Keratinocyte (primary cell): ENCODE measurements at regions not wholly inside any gene's neighbourhood (a gene's known extent, or its start where the extent isn't known, plus 50 kb on each side); places are given as distances from the start of the nearest gene placed in this dataset.

ENCODE experiments used
- DNase-seq: peaks from one replicate; pipeline ENCODE4 v3.0.0-alpha.2; 2011; ENCODE audit warnings: low read depth, missing footprints, low spot score
- FAIRE-seq: peaks from 2 replicates; lab custom pipeline; 2011; peaks lifted over from hg19 to GRCh38; lab: Jason Lieb, UNC
- H2AFZ ChIP-seq: 2 replicates; pipeline ENCODE4 v1.6.0; 2012; ENCODE audit warnings: low read length, control low read depth, inconsistent platforms; ENCODE audit not compliant: control insufficient read depth
- H3K27ac ChIP-seq: 2 replicates; pipeline ENCODE4 v1.5.1; 2011; ENCODE audit warnings: low read length; ENCODE audit not compliant: control insufficient read depth, insufficient read depth
- H3K27me3 ChIP-seq: 3 replicates; pipeline ENCODE4 v1.6.0; 2011; ENCODE audit warnings: low read length; ENCODE audit not compliant: control insufficient read depth, insufficient read depth; ENCODE audit errors: extremely low read depth
- H3K36me3 ChIP-seq, 2 experiments: 2 replicates in 1 of 2; 3 replicates in 1 of 2; pipeline ENCODE4 v1.5.1; 2011; ENCODE audit warnings: low read length in 2 of 2, mild to moderate bottlenecking in 1 of 2; ENCODE audit not compliant: control insufficient read depth in 2 of 2, insufficient read depth in 2 of 2; ENCODE audit errors: extremely low read depth in 1 of 2
- H3K4me1 ChIP-seq: 3 replicates; pipeline ENCODE4 v1.5.1; 2011; ENCODE audit warnings: low read length; ENCODE audit not compliant: control insufficient read depth, insufficient read depth; ENCODE audit errors: extremely low read depth
- H3K4me2 ChIP-seq: 3 replicates; pipeline ENCODE4 v1.6.0; 2011; ENCODE audit warnings: low read depth, low read length; ENCODE audit not compliant: control insufficient read depth, insufficient read depth; ENCODE audit errors: extremely low read depth
- H3K4me3 ChIP-seq, 3 experiments: fragments of 200-600 bp in 1 of 3; sonication (generic) in 1 of 3; 2 replicates in 2 of 3; 3 replicates in 1 of 3; pipeline ENCODE4 v1.5.1; 2011 to 2016; ENCODE audit warnings: low read length in 3 of 3, mild to moderate bottlenecking in 3 of 3, control low read depth in 2 of 3, inconsistent platforms in 1 of 3, low read depth in 1 of 3, mixed read lengths in 1 of 3, mixed run types in 1 of 3, moderate library complexity in 1 of 3; ENCODE audit not compliant: control insufficient read depth in 2 of 3, insufficient read depth in 2 of 3; ENCODE audit errors: extremely low read depth in 1 of 3
- H3K79me2 ChIP-seq: 2 replicates; pipeline ENCODE4 v1.6.0; 2012; ENCODE audit warnings: low read length; ENCODE audit not compliant: control insufficient read depth, insufficient read depth
- H3K9ac ChIP-seq: 3 replicates; pipeline ENCODE4 v1.6.0; 2011; ENCODE audit warnings: low read length; ENCODE audit not compliant: control insufficient read depth, insufficient read depth; ENCODE audit errors: extremely low read depth
- H3K9me1 ChIP-seq: 3 replicates; pipeline ENCODE4 v1.6.0; 2011; ENCODE audit warnings: low read length; ENCODE audit not compliant: control insufficient read depth, insufficient read depth; ENCODE audit errors: extremely low read depth
- H3K9me3 ChIP-seq: 2 replicates; pipeline ENCODE4 v1.5.1; 2012; ENCODE audit warnings: low read depth, low read length; ENCODE audit not compliant: control insufficient read depth
- H4K20me1 ChIP-seq: 3 replicates; pipeline ENCODE4 v1.6.0; 2011; ENCODE audit warnings: low read length; ENCODE audit not compliant: control insufficient read depth, insufficient read depth; ENCODE audit errors: extremely low read depth
- EZH2 ChIP-seq: IDR thresholded peaks from one replicate; pipeline ENCODE4 v1.6.1; 2012; ENCODE audit warnings: inconsistent platforms, mild to moderate bottlenecking, low read length, moderate library complexity
- dilution Hi-C: fragments of 300-500 bp; cut with MboI; formaldehyde crosslinking; loops from one replicate; pipeline ENCODE4 v1.7.0; 2020; ENCODE audit warnings: low sequenced_read_pairs; ENCODE audit not compliant: extremely low pct_ligation_motif_present
- TF ChIP-seq, protein P1 (sequence below), 3 experiments: IDR thresholded peaks in 1 of 3; conservative IDR thresholded peaks in 1 of 3; optimal IDR thresholded peaks in 1 of 3; 2 replicates in 2 of 3; 3 replicates in 1 of 3; pipeline versions ENCODE3 to v1.5.1; 2011; ENCODE audit warnings: low read length in 3 of 3, mild to moderate bottlenecking in 3 of 3, moderate library complexity in 2 of 3, control low read depth in 1 of 3, inconsistent platforms in 1 of 3; ENCODE audit not compliant: insufficient read depth in 2 of 3; ENCODE audit errors: extremely low read depth in 1 of 3

DNA sequence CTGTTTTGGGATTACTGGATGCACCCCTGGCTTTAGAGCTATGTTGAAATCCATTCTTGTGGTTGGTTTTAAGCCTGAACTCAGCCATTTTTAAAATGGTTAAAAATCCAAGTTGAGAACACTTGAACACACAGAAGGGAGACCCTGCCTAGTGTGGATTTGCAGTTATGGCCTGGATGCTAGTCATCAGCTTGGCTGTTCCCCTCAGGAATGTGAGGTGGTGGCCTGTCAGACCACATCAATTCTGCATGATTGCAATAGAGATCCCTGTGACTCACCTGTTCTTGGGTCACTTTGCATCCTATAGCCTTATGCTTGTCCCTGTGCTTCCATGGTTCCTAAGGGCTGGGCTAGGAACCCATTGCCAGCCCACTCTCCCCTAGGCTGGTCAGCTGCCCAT lies 454.1 kb downstream of the ATP23 start:
- Histone ChIP-seq H3K79me2 (no peaks in the 10 kb centered on the region), H4K20me1 (no peaks in the 10 kb centered on the region), H3K4me3 (no peak overlapping the region), H3K9ac (no peak overlapping the region), H3K27ac (no peak overlapping the region), H2AFZ (no peak overlapping the region), H3K9me1 (no peaks in the 10 kb centered on the region), H3K9me3 (no peaks in the 10 kb centered on the region), H3K36me3 (no peaks in the 10 kb centered on the region), H3K4me1 (peaks cover 3% of the 10 kb centered on the region), H3K27me3 (no peaks in the 10 kb centered on the region), H3K4me2 (no peak overlapping the region)
- no peak for TF ChIP-seq EZH2
- TF ChIP-seq, protein P1, sequence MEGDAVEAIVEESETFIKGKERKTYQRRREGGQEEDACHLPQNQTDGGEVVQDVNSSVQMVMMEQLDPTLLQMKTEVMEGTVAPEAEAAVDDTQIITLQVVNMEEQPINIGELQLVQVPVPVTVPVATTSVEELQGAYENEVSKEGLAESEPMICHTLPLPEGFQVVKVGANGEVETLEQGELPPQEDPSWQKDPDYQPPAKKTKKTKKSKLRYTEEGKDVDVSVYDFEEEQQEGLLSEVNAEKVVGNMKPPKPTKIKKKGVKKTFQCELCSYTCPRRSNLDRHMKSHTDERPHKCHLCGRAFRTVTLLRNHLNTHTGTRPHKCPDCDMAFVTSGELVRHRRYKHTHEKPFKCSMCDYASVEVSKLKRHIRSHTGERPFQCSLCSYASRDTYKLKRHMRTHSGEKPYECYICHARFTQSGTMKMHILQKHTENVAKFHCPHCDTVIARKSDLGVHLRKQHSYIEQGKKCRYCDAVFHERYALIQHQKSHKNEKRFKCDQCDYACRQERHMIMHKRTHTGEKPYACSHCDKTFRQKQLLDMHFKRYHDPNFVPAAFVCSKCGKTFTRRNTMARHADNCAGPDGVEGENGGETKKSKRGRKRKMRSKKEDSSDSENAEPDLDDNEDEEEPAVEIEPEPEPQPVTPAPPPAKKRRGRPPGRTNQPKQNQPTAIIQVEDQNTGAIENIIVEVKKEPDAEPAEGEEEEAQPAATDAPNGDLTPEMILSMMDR (optimal IDR thresholded peaks at IDR 0.05 in 1 of 3, IDR thresholded peaks at IDR 0.05 in 1 of 3, conservative IDR thresholded peaks at IDR 0.05 in 1 of 3; ENCODE audit: extremely low read depth in 1 of 3, insufficient read depth in 2 of 3, low read length in 3 of 3) = no peak
- no peak for FAIRE-seq
- dilution Hi-C loops = no loop called here
- no peak for DNase-seq

DNA sequence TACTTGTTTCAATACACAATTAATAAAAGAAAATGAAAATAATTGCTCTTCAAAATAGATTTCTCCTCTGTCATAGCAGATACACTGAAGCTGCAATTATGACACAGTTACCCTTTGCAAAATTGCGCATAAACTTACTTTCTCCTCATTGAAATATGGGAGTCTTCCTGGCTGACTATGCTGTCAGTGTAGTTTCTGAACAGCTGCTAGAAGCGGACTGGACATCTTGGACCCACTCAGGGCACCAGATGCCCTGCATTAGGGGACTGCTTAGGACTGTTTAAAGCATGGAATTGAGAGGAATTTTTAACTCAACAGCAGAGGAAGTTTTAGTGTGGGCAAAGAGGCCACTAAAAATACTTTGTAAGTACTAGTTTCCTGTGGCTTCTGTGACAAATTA lies 454.9 kb downstream of the ATP23 start:
- peaks cover 3% of the 10 kb centered on the region for H3K4me1 ChIP-seq
- DNase-seq = no peak
- no peak overlapping the region for H3K4me2 ChIP-seq
- H3K79me2 ChIP-seq = no peaks in the 10 kb centered on the region
- H2AFZ ChIP-seq = no peak overlapping the region
- no peak overlapping the region for H3K27ac ChIP-seq
- H3K9ac ChIP-seq = no peak overlapping the region
- H3K4me3 ChIP-seq = no peak overlapping the region
- no peaks in the 10 kb centered on the region for H3K36me3 ChIP-seq
- no peak for TF ChIP-seq EZH2
- TF ChIP-seq, protein P1 (optimal IDR thresholded peaks at IDR 0.05 in 1 of 3, IDR thresholded peaks at IDR 0.05 in 1 of 3, conservative IDR thresholded peaks at IDR 0.05 in 1 of 3; ENCODE audit: extremely low read depth in 1 of 3, insufficient read depth in 2 of 3, low read length in 3 of 3) = no peak
- H3K27me3 ChIP-seq = no peaks in the 10 kb centered on the region
- H3K9me1 ChIP-seq = no peaks in the 10 kb centered on the region
- H3K9me3 ChIP-seq = no peaks in the 10 kb centered on the region
- no peak for FAIRE-seq
- dilution Hi-C loops = no loop called here
- H4K20me1 ChIP-seq = no peaks in the 10 kb centered on the region
